CD14-positive monocyte (primary cell): ENCODE measurements at regions not wholly inside any gene's neighbourhood (a gene's known extent, or its start where the extent isn't known, plus 50 kb on each side); places are given as distances from the start of the nearest gene placed in this dataset.

ENCODE experiments used
- DNase-seq, 3 donors: peaks; one replicate each; pipeline ENCODE4 v3.0.0-alpha.2; 2011 to 2022
- H2AFZ ChIP-seq: 2 replicates; pipeline ENCODE4 v1.6.0; 2012; ENCODE audit warnings: mild to moderate bottlenecking, low read depth, low read length, inconsistent platforms; ENCODE audit not compliant: insufficient read depth, poor library complexity, severe bottlenecking
- H3K27ac ChIP-seq, 2 donors: 1 replicate in 1 of 2; 2 replicates in 1 of 2; pipeline ENCODE4 v1.5.1; 2012 to 2013; ENCODE audit warnings: low read length in 2 of 2, control low read depth in 1 of 2, inconsistent platforms in 1 of 2, low read depth in 1 of 2, mild to moderate bottlenecking in 1 of 2
- H3K27me3 ChIP-seq, 2 donors: one replicate each; pipeline versions ENCODE4 v1.6.0 to v1.6.1; 2011 to 2013; ENCODE audit warnings: low read length in 2 of 2; ENCODE audit not compliant: control insufficient read depth in 2 of 2, insufficient read depth in 2 of 2
- H3K36me3 ChIP-seq, 2 donors: replicated peaks in 1 of 2; 1 replicate in 1 of 2; 2 replicates in 1 of 2; pipeline versions ENCODE4 v1.5.1 to v1.6.1; 2012 to 2013; ENCODE audit warnings: low read length in 2 of 2, control low read depth in 1 of 2, inconsistent platforms in 1 of 2, mild to moderate bottlenecking in 1 of 2; ENCODE audit not compliant: insufficient read depth in 2 of 2, control insufficient read depth in 1 of 2
- H3K4me1 ChIP-seq, 2 donors: 1 replicate in 1 of 2; 2 replicates in 1 of 2; pipeline versions ENCODE4 v1.5.1 to v1.6.1; 2012 to 2013; ENCODE audit warnings: low read length in 2 of 2, control low read depth in 1 of 2, inconsistent platforms in 1 of 2, mild to moderate bottlenecking in 1 of 2, moderate library complexity in 1 of 2; ENCODE audit not compliant: insufficient read depth in 2 of 2, control insufficient read depth in 1 of 2
- H3K4me2 ChIP-seq: replicated peaks from 2 replicates; pipeline ENCODE3; 2012; ENCODE audit warnings: low read length, moderate library complexity, mild to moderate bottlenecking; ENCODE audit not compliant: poor library complexity, severe bottlenecking; ENCODE audit errors: extremely low read depth
- H3K4me3 ChIP-seq, 3 experiments: fragments of 200-600 bp in 1 of 3; sonication (generic) in 1 of 3; replicated peaks in 1 of 3; 1 replicate in 2 of 3; 2 replicates in 1 of 3; pipeline ENCODE4 v1.5.1; 2011 to 2013; ENCODE audit warnings: low read length in 3 of 3, mild to moderate bottlenecking in 3 of 3, control low read depth in 2 of 3, low read depth in 2 of 3, inconsistent platforms in 1 of 3, moderate library complexity in 1 of 3
- H3K79me2 ChIP-seq: 2 replicates; pipeline ENCODE4 v1.6.0; 2012; ENCODE audit warnings: mild to moderate bottlenecking, control low read depth, inconsistent platforms, low read length, moderate library complexity; ENCODE audit not compliant: insufficient read depth
- H3K9ac ChIP-seq: 2 replicates; pipeline ENCODE4 v1.6.0; 2017; ENCODE audit warnings: low read length, mild to moderate bottlenecking; ENCODE audit not compliant: insufficient read depth, poor library complexity, severe bottlenecking
- H3K9me3 ChIP-seq, 2 donors: replicated peaks in 1 of 2; 1 replicate in 1 of 2; 2 replicates in 1 of 2; pipeline versions ENCODE4 v1.5.1 to v1.6.1; 2012 to 2013; ENCODE audit warnings: low read length in 2 of 2, control low read depth in 1 of 2; ENCODE audit not compliant: control insufficient read depth in 1 of 2, insufficient read depth in 1 of 2
- H4K20me1 ChIP-seq: 2 replicates; pipeline ENCODE4 v1.6.0; 2012; ENCODE audit warnings: mild to moderate bottlenecking, low read length, control low read depth, moderate library complexity; ENCODE audit not compliant: insufficient read depth
- H3K27ac Mint-ChIP-seq, 7 donors: one replicate each; pipeline ENCODE4 v1.8.0; 2020; ENCODE audit warnings: mild to moderate bottlenecking in 7 of 7, mixed read lengths in 7 of 7, moderate library complexity in 6 of 7, inconsistent platforms in 2 of 7
- H3K27me3 Mint-ChIP-seq, 3 donors: one replicate each; pipeline ENCODE4 v1.8.0; 2021 to 2022; ENCODE audit warnings: low read depth in 3 of 3, mild to moderate bottlenecking in 3 of 3, mixed read lengths in 3 of 3, moderate library complexity in 3 of 3, inconsistent platforms in 1 of 3
- H3K36me3 Mint-ChIP-seq, 2 donors: one replicate each; pipeline ENCODE4 v1.8.0; 2020; ENCODE audit warnings: mixed read lengths in 2 of 2, inconsistent platforms in 1 of 2, mild to moderate bottlenecking in 1 of 2
- H3K4me1 Mint-ChIP-seq: one replicate; pipeline ENCODE4 v1.8.0; 2020; ENCODE audit warnings: mild to moderate bottlenecking, mixed read lengths
- H3K4me3 Mint-ChIP-seq, 2 donors: one replicate each; pipeline ENCODE4 v1.8.0; 2020; ENCODE audit warnings: mild to moderate bottlenecking in 2 of 2, mixed read lengths in 2 of 2, moderate library complexity in 1 of 2
- H3K9me3 Mint-ChIP-seq, 7 donors: one replicate each; pipeline ENCODE4 v1.8.0; 2020 to 2022; ENCODE audit warnings: mixed read lengths in 7 of 7, mild to moderate bottlenecking in 6 of 7, moderate library complexity in 6 of 7, inconsistent platforms in 2 of 7
- CTCF ChIP-seq: fragments of 200-600 bp; IDR thresholded peaks from one replicate; pipeline ENCODE4 v1.8.0; 2022; ENCODE audit warnings: antibody characterized with exemption, mild to moderate bottlenecking
- WGBS: methylation state at CpG from one replicate; pipeline ENCODE4 v1.1.5; 2013; ENCODE audit warnings: missing lambda C conversion rate; ENCODE audit not compliant: insufficient coverage; 5-methylcytosine and 5-hydroxymethylcytosine counted together
- intact Hi-C, 2 donors: fragments of 100-400 bp; cut with micrococcal nuclease; formaldehyde crosslinking; loops; one replicate each; pipeline versions ENCODE4 v1.15.0 to v1.15.1; 2023

DNA sequence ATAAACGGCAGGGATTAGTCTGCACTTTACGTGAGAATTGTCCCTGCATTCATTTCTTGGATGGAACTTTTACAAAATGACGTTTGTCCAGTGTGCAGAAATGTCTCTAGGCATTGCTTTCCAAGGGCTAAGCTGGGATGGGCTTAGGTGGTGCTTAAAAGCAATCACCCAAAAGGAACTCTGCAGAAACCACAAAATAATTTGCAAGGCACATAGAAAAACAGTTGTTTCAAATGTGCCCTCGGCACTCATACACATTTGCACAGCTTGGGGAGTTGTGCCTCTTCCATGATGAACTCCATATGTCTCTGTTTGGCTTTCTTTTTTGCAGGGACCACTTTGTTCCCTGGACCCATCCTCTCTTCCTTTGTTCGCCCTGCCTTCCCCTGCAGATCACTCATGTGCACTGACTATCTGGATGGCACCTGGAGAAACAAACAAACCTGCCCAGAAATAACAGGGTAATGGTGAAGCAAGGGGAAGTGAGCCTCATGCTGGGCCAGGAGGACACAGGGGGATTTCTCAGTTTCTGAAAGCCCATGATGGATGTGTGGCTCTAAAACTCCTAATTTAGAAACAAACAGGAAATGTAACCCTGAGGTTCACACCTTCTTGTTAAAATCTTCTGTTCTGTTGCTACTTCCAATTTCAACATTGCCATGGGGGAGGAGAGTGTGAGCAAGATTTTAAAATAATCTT, 150.2 kb downstream of the SNX19 start:
- Histone ChIP-seq H3K4me2 (no peak overlapping the region), H3K27ac (no peak overlapping the region), H3K4me1 (no peaks in the 10 kb centered on the region), H4K20me1 (no peaks in the 10 kb centered on the region), H2AFZ (no peak overlapping the region), H3K9me3 (peaks cover 0 to 3% of the 10 kb centered on the region in 2 donors), H3K9ac (no peak overlapping the region), H3K4me3 (no peak overlapping the region), H3K36me3 (no peaks in the 10 kb centered on the region), H3K27me3 (no peaks in the 10 kb centered on the region), H3K79me2 (no peaks in the 10 kb centered on the region)
- no peak for DNase-seq
- intact Hi-C loops, result no loop called here
- WGBS, result 38% methylated on average over 4 of the region's 5 CpGs
- H3K27ac Mint-ChIP-seq, result no peak overlapping the region
- H3K27me3 Mint-ChIP-seq, result peaks cover 0 to 2% (median 0%) of the 10 kb centered on the region in 3 donors
- H3K36me3 Mint-ChIP-seq, result no peaks in the 10 kb centered on the region
- no peak for TF ChIP-seq CTCF
- H3K4me3 Mint-ChIP-seq, result no peak overlapping the region
- H3K9me3 Mint-ChIP-seq, result peaks cover 0 to 8% (median 0%) of the 10 kb centered on the region in 7 donors
- no peaks in the 10 kb centered on the region for H3K4me1 Mint-ChIP-seq

GRCh38 chr11:130766650-130767565, 149.4 kb downstream of the SNX19 start:
- no peak overlapping the region for H3K4me2 ChIP-seq
- no peak overlapping the region for H3K9ac ChIP-seq
- H4K20me1 ChIP-seq, result no peaks in the 10 kb centered on the region
- DNase-seq, result no peak
- intact Hi-C loops, result no loop called here
- no peak overlapping the region for H3K27ac ChIP-seq
- H3K4me1 Mint-ChIP-seq, result no peaks in the 10 kb centered on the region
- H3K36me3 Mint-ChIP-seq, result no peaks in the 10 kb centered on the region
- H3K27ac Mint-ChIP-seq, result peak overlapping the region in 1 of 7 donors; percentile 12
- 14% methylated on average over 1 of the region's 3 CpGs for WGBS
- peaks cover 0 to 3% of the 10 kb centered on the region in 2 donors for H3K9me3 ChIP-seq
- H3K4me1 ChIP-seq, result no peaks in the 10 kb centered on the region
- H3K79me2 ChIP-seq, result no peaks in the 10 kb centered on the region
- H3K27me3 ChIP-seq, result no peaks in the 10 kb centered on the region
- no peak for TF ChIP-seq CTCF
- H3K9me3 Mint-ChIP-seq, result peaks cover 0 to 8% (median 0%) of the 10 kb centered on the region in 7 donors
- no peak overlapping the region for H2AFZ ChIP-seq
- no peaks in the 10 kb centered on the region for H3K36me3 ChIP-seq
- peaks cover 0 to 2% (median 0%) of the 10 kb centered on the region in 3 donors for H3K27me3 Mint-ChIP-seq
- no peak overlapping the region for H3K4me3 Mint-ChIP-seq
- H3K4me3 ChIP-seq, result no peak overlapping the region
